GM12878 (cell line): ENCODE measurements at regions not wholly inside any gene's neighbourhood (a gene's known extent, or its start where the extent isn't known, plus 50 kb on each side); places are given as distances from the start of the nearest gene placed in this dataset.

ENCODE experiments used
- ATAC-seq: fragments of 200-7000 bp; cut with Tn5 transposase; 3 replicates; pipeline ENCODE4 v1.9.1; 2020; ENCODE audit warnings: mild to moderate bottlenecking, moderate library complexity
- BruUV-seq: library from RNA; stranded (reverse); fragments of 400-500 nt; replicated peaks from 2 replicates; lab custom pipeline; 2021; lab: Mats Ljungman, UMichigan
- CTCF ChIA-PET: fragments of 300-600 bp; sonication (Branson Sonifier 250); formaldehyde crosslinking; extraction: SDS; loops from one replicate; lab custom pipeline; 2021; ENCODE audit warnings: inconsistent platforms; lab: Yijun Ruan, JAX
- POLR2A ChIA-PET: fragments of 350-600 bp; formaldehyde crosslinking; extraction: SDS; loops from one replicate; lab custom pipeline; 2021; ENCODE audit warnings: inconsistent platforms; lab: Charles Lee
- RAD21 ChIA-PET: fragments of 300-600 bp; sonication (Branson Sonifier 250); formaldehyde crosslinking; loops from one replicate; lab custom pipeline; 2023; ENCODE audit warnings: antibody characterized with exemption; ENCODE audit not compliant: unreplicated experiment; lab: Charles Lee
- SMC1A ChIA-PET: fragments of 300-600 bp; sonication (Branson Sonifier 250); formaldehyde crosslinking; loops from one replicate; lab custom pipeline; 2023; ENCODE audit not compliant: unreplicated experiment, uncharacterized antibody; lab: Charles Lee
- DNase-seq: peaks from one replicate; pipeline ENCODE4 v3.0.0-alpha.2; 2011; ENCODE audit warnings: low read depth, low spot score
- FAIRE-seq: peaks from 3 replicates; lab custom pipeline; 2011; peaks lifted over from hg19 to GRCh38; lab: Jason Lieb, UNC
- H2AFZ ChIP-seq: 2 replicates; pipeline ENCODE4 v1.6.0; 2011; ENCODE audit warnings: low read depth, low read length, control low read depth; ENCODE audit not compliant: control insufficient read depth
- H3K27ac ChIP-seq: 2 replicates; pipeline ENCODE4 v1.5.1; 2011; ENCODE audit warnings: control low read depth; ENCODE audit not compliant: control insufficient read depth, insufficient read depth
- H3K27me3 ChIP-seq, 2 experiments: replicated peaks in 1 of 2; 2 replicates each; pipeline versions ENCODE4 v1.6.0 to v1.6.1; 2011; ENCODE audit warnings: low read length in 1 of 2; ENCODE audit not compliant: control insufficient read depth in 2 of 2, insufficient read depth in 2 of 2
- H3K36me3 ChIP-seq, 2 experiments: 2 replicates each; pipeline ENCODE4 v1.5.1; 2011; ENCODE audit warnings: low read length in 1 of 2; ENCODE audit not compliant: control insufficient read depth in 2 of 2, insufficient read depth in 2 of 2
- H3K4me1 ChIP-seq: 2 replicates; pipeline ENCODE4 v1.6.1; 2011; ENCODE audit warnings: mild to moderate bottlenecking, low read length, moderate library complexity, mixed read lengths; ENCODE audit not compliant: control insufficient read depth, insufficient read depth
- H3K4me2 ChIP-seq: 2 replicates; pipeline ENCODE4 v1.6.0; 2011; ENCODE audit warnings: control low read depth; ENCODE audit not compliant: control insufficient read depth, insufficient read depth
- H3K4me3 ChIP-seq: fragments of 200-600 bp; sonication (generic); 2 replicates; pipeline ENCODE4 v1.5.1; 2016
- H3K79me2 ChIP-seq: 2 replicates; pipeline ENCODE4 v1.6.0; 2011; ENCODE audit warnings: low read length; ENCODE audit not compliant: control insufficient read depth, insufficient read depth
- H3K9ac ChIP-seq: 2 replicates; pipeline ENCODE4 v1.8.0; 2011; ENCODE audit warnings: low read length, control low read depth, mixed read lengths; ENCODE audit not compliant: control insufficient read depth, insufficient read depth
- H3K9me3 ChIP-seq: replicated peaks from 3 replicates; pipeline ENCODE4 v1.5.1; 2011; ENCODE audit warnings: mild to moderate bottlenecking, low read length; ENCODE audit not compliant: control insufficient read depth, insufficient read depth
- H4K20me1 ChIP-seq: 2 replicates; pipeline ENCODE4 v1.6.0; 2011; ENCODE audit not compliant: control insufficient read depth, insufficient read depth
- BCL11A ChIP-seq: IDR thresholded peaks from 2 replicates; pipeline ENCODE4 v1.6.1; 2011; ENCODE audit warnings: low read depth, low read length
- CBFB ChIP-seq: IDR thresholded peaks from 2 replicates; pipeline ENCODE4 v1.6.1; 2016; ENCODE audit warnings: antibody characterized with exemption, low read depth
- EED ChIP-seq: sonication (generic); IDR thresholded peaks from 2 replicates; pipeline ENCODE4 v1.6.1; 2016; ENCODE audit warnings: antibody characterized with exemption, low read depth
- ESRRA ChIP-seq: IDR thresholded peaks from 2 replicates; pipeline ENCODE4 v1.6.1; 2012; ENCODE audit warnings: mild to moderate bottlenecking, low read length, improper control_type of control experiment
- GABPA ChIP-seq: IDR thresholded peaks from 2 replicates; pipeline ENCODE4 v1.6.1; 2014; ENCODE audit warnings: antibody characterized with exemption, low read depth, mild to moderate bottlenecking, inconsistent platforms
- HDGF ChIP-seq: fragments of 450-650 bp; IDR thresholded peaks from 2 replicates; pipeline ENCODE4 v1.6.1; 2016; ENCODE audit warnings: antibody characterized with exemption
- HSF1 ChIP-seq: fragments of 150-350 bp; IDR thresholded peaks from 2 replicates; pipeline ENCODE4 v1.6.1; 2014; ENCODE audit warnings: mild to moderate bottlenecking, low read depth, low read length
- PAX5 ChIP-seq: IDR thresholded peaks from 2 replicates; pipeline ENCODE4 v1.6.1; 2011; ENCODE audit warnings: low read depth, low read length, borderline replicate concordance
- PKNOX1 ChIP-seq: fragments of 450-650 bp; IDR thresholded peaks from 2 replicates; pipeline ENCODE4 v1.6.1; 2016; ENCODE audit warnings: mild to moderate bottlenecking
- POLR2AphosphoS5 ChIP-seq: IDR thresholded peaks from 2 replicates; pipeline ENCODE4 v1.6.1; 2011; ENCODE audit warnings: mild to moderate bottlenecking, low read length, inconsistent platforms
- POU2F2 ChIP-seq: IDR thresholded peaks from 3 replicates; pipeline ENCODE4 v1.6.1; 2011; ENCODE audit warnings: low read depth, mild to moderate bottlenecking, low read length, borderline replicate concordance
- RAD21 ChIP-seq: IDR thresholded peaks from 2 replicates; pipeline ENCODE4 v1.6.1; 2011; ENCODE audit warnings: mild to moderate bottlenecking, low read depth, low read length, moderate library complexity; ENCODE audit not compliant: insufficient read depth
- SIN3A ChIP-seq: IDR thresholded peaks from 2 replicates; pipeline ENCODE4 v1.6.1; 2012; ENCODE audit warnings: low read depth, low read length, improper control_type of control experiment
- SMC3 ChIP-seq: IDR thresholded peaks from 2 replicates; pipeline ENCODE4 v1.6.1; 2011; ENCODE audit warnings: low read length, improper control_type of control experiment, borderline replicate concordance
- TCF12 ChIP-seq: IDR thresholded peaks from 2 replicates; pipeline ENCODE4 v1.6.1; 2011; ENCODE audit warnings: low read depth, mild to moderate bottlenecking, low read length
- YY1 ChIP-seq: IDR thresholded peaks from 2 replicates; pipeline ENCODE4 v1.6.1; 2011; ENCODE audit warnings: low read depth, mild to moderate bottlenecking, low read length
- ZBTB11 ChIP-seq: fragments of 450-650 bp; formaldehyde crosslinking; IDR thresholded peaks from 2 replicates; pipeline ENCODE4 v1.5.0; 2022; ENCODE audit warnings: mild to moderate bottlenecking, missing genetic modification characterization
- ZNF207 ChIP-seq: fragments of 450-650 bp; IDR thresholded peaks from 2 replicates; pipeline ENCODE4 v1.6.1; 2014; ENCODE audit warnings: antibody characterized with exemption, mild to moderate bottlenecking, borderline replicate concordance
- WGBS: methylation state at CpG from one replicate; pipeline ENCODE4 v1.1.6; 2016; ENCODE audit warnings: low lambda C conversion rate; ENCODE audit not compliant: insufficient replicate concordance, insufficient coverage; ENCODE audit errors: missing lambda C conversion rate; 5-methylcytosine and 5-hydroxymethylcytosine counted together
- in situ Hi-C: fragments of 300-500 bp; cut with MboI; formaldehyde crosslinking; loops from 9 replicates; pipeline ENCODE4 v1.14.3; 2018; ENCODE audit warnings: mixed read lengths
- intact Hi-C: fragments of 100-400 bp; cut with micrococcal nuclease; formaldehyde crosslinking; loops from one replicate; pipeline ENCODE4 v1.14.2; 2022; ENCODE audit not compliant: unreplicated experiment
- TF ChIP-seq, protein P1 (sequence below): fragments of 450-650 bp; IDR thresholded peaks from 2 replicates; pipeline ENCODE4 v1.6.1; 2018; ENCODE audit warnings: mild to moderate bottlenecking, low read depth, moderate library complexity; ENCODE audit not compliant: partially characterized antibody

DNA sequence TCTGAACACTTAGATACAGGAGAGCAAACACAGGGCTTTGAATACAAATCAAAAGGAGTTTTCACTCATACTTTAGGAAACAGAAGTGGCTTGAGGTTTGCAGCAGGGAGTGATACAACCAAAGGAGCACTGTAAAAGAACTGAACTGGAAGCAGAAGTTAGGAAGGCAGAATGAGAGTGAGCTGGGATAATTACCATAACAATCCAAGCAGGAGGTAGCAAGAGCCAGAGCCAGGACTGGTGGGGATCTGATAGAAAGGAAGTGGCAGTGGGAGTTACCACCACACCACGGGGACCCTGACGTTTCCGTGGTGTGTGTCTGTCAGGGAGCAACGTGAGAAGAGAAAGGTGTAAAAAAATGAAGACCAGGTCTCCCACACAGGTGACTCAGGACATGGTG, 81.3 kb upstream of the EPB41L3 start:
- POLR2A ChIA-PET: no interaction called here
- H3K27ac ChIP-seq: no peak overlapping the region
- FAIRE-seq (no peak), DNase-seq (no peak), ATAC-seq (no peak)
- H3K9me3 ChIP-seq: no peaks in the 10 kb centered on the region
- H4K20me1 ChIP-seq: no peaks in the 10 kb centered on the region
- SMC1A ChIA-PET: no interaction called here
- no peak overlapping the region for H3K9ac ChIP-seq
- intact Hi-C loops: no loop called here
- no TSS peak for BruUV-seq
- RAD21 ChIA-PET: interaction anchor here (0.5 kb wide), 1 partner anchor 167 kb away, joined by 3 read pairs; no protein-coding TSS in a partner anchor
- H3K27me3 ChIP-seq: peaks cover 1 to 11% of the 10 kb centered on the region in 2 experiments; a peak in 3 of 4 replicates
- no peaks in the 10 kb centered on the region for H3K36me3 ChIP-seq
- no peak overlapping the region for H3K4me3 ChIP-seq
- in situ Hi-C loops: no loop called here
- no peak overlapping the region for H2AFZ ChIP-seq
- 3% methylated on average over 4 of the region's 4 CpGs for WGBS
- no peak overlapping the region for H3K4me2 ChIP-seq
- CTCF ChIA-PET: no interaction called here
- no peaks in the 10 kb centered on the region for H3K79me2 ChIP-seq
- no peaks in the 10 kb centered on the region for H3K4me1 ChIP-seq
- TF ChIP-seq ZBTB11 (CRISPR knock-in tag) (no peak), ZNF207 (no peak), POU2F2 (no peak), TCF12 (no peak), BCL11A (no peak), HDGF (no peak), ESRRA (no peak), PKNOX1 (no peak), EED (no peak), CBFB (no peak), PAX5 (no peak), GABPA (no peak), SIN3A (no peak), RAD21 (no peak), YY1 (no peak), POLR2AphosphoS5 (no peak), HSF1 (no peak), SMC3 (no peak)
- TF ChIP-seq, protein P1, sequence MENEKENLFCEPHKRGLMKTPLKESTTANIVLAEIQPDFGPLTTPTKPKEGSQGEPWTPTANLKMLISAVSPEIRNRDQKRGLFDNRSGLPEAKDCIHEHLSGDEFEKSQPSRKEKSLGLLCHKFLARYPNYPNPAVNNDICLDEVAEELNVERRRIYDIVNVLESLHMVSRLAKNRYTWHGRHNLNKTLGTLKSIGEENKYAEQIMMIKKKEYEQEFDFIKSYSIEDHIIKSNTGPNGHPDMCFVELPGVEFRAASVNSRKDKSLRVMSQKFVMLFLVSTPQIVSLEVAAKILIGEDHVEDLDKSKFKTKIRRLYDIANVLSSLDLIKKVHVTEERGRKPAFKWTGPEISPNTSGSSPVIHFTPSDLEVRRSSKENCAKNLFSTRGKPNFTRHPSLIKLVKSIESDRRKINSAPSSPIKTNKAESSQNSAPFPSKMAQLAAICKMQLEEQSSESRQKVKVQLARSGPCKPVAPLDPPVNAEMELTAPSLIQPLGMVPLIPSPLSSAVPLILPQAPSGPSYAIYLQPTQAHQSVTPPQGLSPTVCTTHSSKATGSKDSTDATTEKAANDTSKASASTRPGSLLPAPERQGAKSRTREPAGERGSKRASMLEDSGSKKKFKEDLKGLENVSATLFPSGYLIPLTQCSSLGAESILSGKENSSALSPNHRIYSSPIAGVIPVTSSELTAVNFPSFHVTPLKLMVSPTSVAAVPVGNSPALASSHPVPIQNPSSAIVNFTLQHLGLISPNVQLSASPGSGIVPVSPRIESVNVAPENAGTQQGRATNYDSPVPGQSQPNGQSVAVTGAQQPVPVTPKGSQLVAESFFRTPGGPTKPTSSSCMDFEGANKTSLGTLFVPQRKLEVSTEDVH: no peak
